HepG2 (cell line): ENCODE measurements at regions not wholly inside any gene's neighbourhood (a gene's known extent, or its start where the extent isn't known, plus 50 kb on each side); places are given as distances from the start of the nearest gene placed in this dataset.

ENCODE experiments used
- AHR ChIP-seq: IDR thresholded peaks from 2 replicates; pipeline ENCODE4 v1.6.1; 2018; ENCODE audit warnings: missing genetic modification reagents, missing compliant biosample characterization
- BHLHE40 ChIP-seq: IDR thresholded peaks from 2 replicates; pipeline ENCODE4 v1.6.1; 2011; ENCODE audit warnings: low read length, improper control_type of control experiment
- CHCHD3 ChIP-seq: sonication (generic); formaldehyde crosslinking; IDR thresholded peaks from 2 replicates; pipeline ENCODE4 v1.8.0; 2022; ENCODE audit warnings: mild to moderate bottlenecking, missing genetic modification reagents, moderate library complexity
- GPN1 ChIP-seq: sonication (generic); formaldehyde crosslinking; IDR thresholded peaks from 2 replicates; pipeline ENCODE4 v1.5.1; 2020; ENCODE audit warnings: missing genetic modification reagents, borderline replicate concordance
- HNF4A ChIP-seq: sonication (generic); formaldehyde crosslinking; IDR thresholded peaks from 2 replicates; pipeline ENCODE4 v1.4.0; 2020; ENCODE audit warnings: missing genetic modification reagents
- HOXA9 ChIP-seq: sonication (generic); formaldehyde crosslinking; IDR thresholded peaks from 2 replicates; pipeline ENCODE4 v1.8.1; 2022; ENCODE audit warnings: missing genetic modification reagents, mild to moderate bottlenecking, moderate library complexity, borderline replicate concordance
- MAFG ChIP-seq: sonication (generic); formaldehyde crosslinking; IDR thresholded peaks from 2 replicates; pipeline ENCODE4 v1.5.1; 2020; ENCODE audit warnings: mild to moderate bottlenecking, missing genetic modification reagents
- POLR2AphosphoS2 ChIP-seq: IDR thresholded peaks from 2 replicates; pipeline ENCODE4 v1.6.1; 2011; ENCODE audit warnings: low read depth, low read length, improper control_type of control experiment
- PPARG ChIP-seq: conservative IDR thresholded peaks from 2 replicates; pipeline ENCODE4 v1.6.1; 2016; ENCODE audit warnings: missing biosample characterization, missing genetic modification reagents
- RARA ChIP-seq: IDR thresholded peaks from 2 replicates; pipeline ENCODE4 v1.6.1; 2016; ENCODE audit warnings: missing genetic modification reagents, missing compliant biosample characterization
- SIN3A ChIP-seq: IDR thresholded peaks from 2 replicates; pipeline ENCODE4 v1.6.1; 2011; ENCODE audit warnings: low read depth, mild to moderate bottlenecking, control low read depth, low read length, borderline replicate concordance
- SOX13 ChIP-seq, 3 experiments: fragments of 450-650 bp in 1 of 3; sonication (generic) in 1 of 3; formaldehyde crosslinking in 1 of 3; IDR thresholded peaks in 2 of 3; conservative IDR thresholded peaks in 1 of 3; 2 replicates each; pipeline versions ENCODE4 v1.5.0 to v1.6.1; 2016 to 2020; ENCODE audit warnings: antibody characterized with exemption in 1 of 3, mild to moderate bottlenecking in 1 of 3, missing compliant biosample characterization in 1 of 3, missing genetic modification reagents in 1 of 3, moderate library complexity in 1 of 3
- SOX6 ChIP-seq, 2 experiments: fragments of 450-650 bp in 1 of 2; sonication (generic) in 1 of 2; formaldehyde crosslinking in 1 of 2; IDR thresholded peaks; 2 replicates each; pipeline versions ENCODE4 v1.4.0 to v1.6.1; 2017 to 2020; ENCODE audit warnings: antibody characterized with exemption in 1 of 2, mild to moderate bottlenecking in 1 of 2, missing genetic modification reagents in 1 of 2
- TBP ChIP-seq: sonication (generic); formaldehyde crosslinking; IDR thresholded peaks from 2 replicates; pipeline ENCODE4 v1.5.0; 2020; ENCODE audit warnings: missing genetic modification reagents
- ZMYM3 ChIP-seq: sonication (generic); formaldehyde crosslinking; IDR thresholded peaks from 2 replicates; pipeline ENCODE4 v1.5.1; 2020; ENCODE audit warnings: mild to moderate bottlenecking, missing genetic modification reagents
- ZNF572 ChIP-seq: sonication (generic); formaldehyde crosslinking; IDR thresholded peaks from 2 replicates; pipeline ENCODE4 v1.5.1; 2020; ENCODE audit warnings: mild to moderate bottlenecking, missing genetic modification reagents
- TF ChIP-seq, protein P1 (sequence below): sonication (generic); formaldehyde crosslinking; IDR thresholded peaks from 2 replicates; pipeline ENCODE4 v1.4.0; 2020; ENCODE audit warnings: missing genetic modification reagents
- TF ChIP-seq, protein P2 (sequence below): sonication (generic); formaldehyde crosslinking; conservative IDR thresholded peaks from 2 replicates; pipeline ENCODE4 v1.4.0; 2020; ENCODE audit warnings: missing genetic modification reagents
- TF ChIP-seq, protein P3 (sequence below): sonication (generic); formaldehyde crosslinking; IDR thresholded peaks from 2 replicates; pipeline ENCODE4 v1.4.0; 2020; ENCODE audit warnings: low read depth, mild to moderate bottlenecking, missing genetic modification reagents
- TF ChIP-seq, protein P4 (sequence below): IDR thresholded peaks from 2 replicates; pipeline ENCODE4 v1.6.1; 2016; ENCODE audit warnings: low read depth, control low read depth

DNA sequence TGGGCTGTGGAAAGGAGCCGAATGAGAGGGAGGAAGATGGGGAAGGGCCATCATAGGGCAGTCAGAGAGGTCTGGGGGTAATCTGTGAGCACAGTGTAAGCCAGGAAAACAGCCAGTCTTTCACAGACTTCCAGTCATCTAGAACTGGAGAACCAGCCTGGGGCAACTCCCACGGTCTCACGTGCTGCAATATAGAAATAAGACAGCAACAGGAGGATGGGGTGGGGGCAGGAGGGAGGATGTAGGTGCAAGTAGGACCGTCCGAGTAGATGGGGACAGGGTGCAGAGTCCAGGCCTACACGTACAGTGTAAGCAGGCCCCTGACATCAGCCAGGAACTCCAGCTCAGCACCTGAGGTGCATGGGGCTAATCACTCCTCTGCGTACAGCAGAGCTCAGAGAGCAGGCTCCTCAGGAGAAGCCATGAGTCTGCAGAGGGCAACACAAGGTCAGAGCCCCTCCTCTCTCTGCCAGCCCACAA lies 58.2 kb upstream of the TNFAIP3 start (continued):
- TF ChIP-seq, protein P1, sequence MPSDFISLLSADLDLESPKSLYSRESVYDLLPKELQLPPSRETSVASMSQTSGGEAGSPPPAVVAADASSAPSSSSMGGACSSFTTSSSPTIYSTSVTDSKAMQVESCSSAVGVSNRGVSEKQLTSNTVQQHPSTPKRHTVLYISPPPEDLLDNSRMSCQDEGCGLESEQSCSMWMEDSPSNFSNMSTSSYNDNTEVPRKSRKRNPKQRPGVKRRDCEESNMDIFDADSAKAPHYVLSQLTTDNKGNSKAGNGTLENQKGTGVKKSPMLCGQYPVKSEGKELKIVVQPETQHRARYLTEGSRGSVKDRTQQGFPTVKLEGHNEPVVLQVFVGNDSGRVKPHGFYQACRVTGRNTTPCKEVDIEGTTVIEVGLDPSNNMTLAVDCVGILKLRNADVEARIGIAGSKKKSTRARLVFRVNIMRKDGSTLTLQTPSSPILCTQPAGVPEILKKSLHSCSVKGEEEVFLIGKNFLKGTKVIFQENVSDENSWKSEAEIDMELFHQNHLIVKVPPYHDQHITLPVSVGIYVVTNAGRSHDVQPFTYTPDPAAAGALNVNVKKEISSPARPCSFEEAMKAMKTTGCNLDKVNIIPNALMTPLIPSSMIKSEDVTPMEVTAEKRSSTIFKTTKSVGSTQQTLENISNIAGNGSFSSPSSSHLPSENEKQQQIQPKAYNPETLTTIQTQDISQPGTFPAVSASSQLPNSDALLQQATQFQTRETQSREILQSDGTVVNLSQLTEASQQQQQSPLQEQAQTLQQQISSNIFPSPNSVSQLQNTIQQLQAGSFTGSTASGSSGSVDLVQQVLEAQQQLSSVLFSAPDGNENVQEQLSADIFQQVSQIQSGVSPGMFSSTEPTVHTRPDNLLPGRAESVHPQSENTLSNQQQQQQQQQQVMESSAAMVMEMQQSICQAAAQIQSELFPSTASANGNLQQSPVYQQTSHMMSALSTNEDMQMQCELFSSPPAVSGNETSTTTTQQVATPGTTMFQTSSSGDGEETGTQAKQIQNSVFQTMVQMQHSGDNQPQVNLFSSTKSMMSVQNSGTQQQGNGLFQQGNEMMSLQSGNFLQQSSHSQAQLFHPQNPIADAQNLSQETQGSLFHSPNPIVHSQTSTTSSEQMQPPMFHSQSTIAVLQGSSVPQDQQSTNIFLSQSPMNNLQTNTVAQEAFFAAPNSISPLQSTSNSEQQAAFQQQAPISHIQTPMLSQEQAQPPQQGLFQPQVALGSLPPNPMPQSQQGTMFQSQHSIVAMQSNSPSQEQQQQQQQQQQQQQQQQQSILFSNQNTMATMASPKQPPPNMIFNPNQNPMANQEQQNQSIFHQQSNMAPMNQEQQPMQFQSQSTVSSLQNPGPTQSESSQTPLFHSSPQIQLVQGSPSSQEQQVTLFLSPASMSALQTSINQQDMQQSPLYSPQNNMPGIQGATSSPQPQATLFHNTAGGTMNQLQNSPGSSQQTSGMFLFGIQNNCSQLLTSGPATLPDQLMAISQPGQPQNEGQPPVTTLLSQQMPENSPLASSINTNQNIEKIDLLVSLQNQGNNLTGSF (CRISPR knock-in tag) = no peak
- TF ChIP-seq SOX6 (IDR thresholded peaks at IDR 0.05) = no peak
- peak; percentile 73 for TF ChIP-seq SOX6 (CRISPR knock-in tag; IDR thresholded peaks at IDR 0.05)
- TF ChIP-seq SOX13 (IDR thresholded peaks at IDR 0.05) = no peak
- peak in 1 of 2 experiments; percentile 53; a peak in 1 of 4 replicates for TF ChIP-seq SOX13 (CRISPR knock-in tag; conservative IDR thresholded peaks at IDR 0.05 in 1 of 2, IDR thresholded peaks at IDR 0.05 in 1 of 2)
- TF ChIP-seq, protein P2, sequence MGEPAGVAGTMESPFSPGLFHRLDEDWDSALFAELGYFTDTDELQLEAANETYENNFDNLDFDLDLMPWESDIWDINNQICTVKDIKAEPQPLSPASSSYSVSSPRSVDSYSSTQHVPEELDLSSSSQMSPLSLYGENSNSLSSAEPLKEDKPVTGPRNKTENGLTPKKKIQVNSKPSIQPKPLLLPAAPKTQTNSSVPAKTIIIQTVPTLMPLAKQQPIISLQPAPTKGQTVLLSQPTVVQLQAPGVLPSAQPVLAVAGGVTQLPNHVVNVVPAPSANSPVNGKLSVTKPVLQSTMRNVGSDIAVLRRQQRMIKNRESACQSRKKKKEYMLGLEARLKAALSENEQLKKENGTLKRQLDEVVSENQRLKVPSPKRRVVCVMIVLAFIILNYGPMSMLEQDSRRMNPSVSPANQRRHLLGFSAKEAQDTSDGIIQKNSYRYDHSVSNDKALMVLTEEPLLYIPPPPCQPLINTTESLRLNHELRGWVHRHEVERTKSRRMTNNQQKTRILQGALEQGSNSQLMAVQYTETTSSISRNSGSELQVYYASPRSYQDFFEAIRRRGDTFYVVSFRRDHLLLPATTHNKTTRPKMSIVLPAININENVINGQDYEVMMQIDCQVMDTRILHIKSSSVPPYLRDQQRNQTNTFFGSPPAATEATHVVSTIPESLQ = no peak
- no peak for TF ChIP-seq HOXA9 (CRISPR knock-in tag)
- peak; percentile 93 for TF ChIP-seq HNF4A (CRISPR knock-in tag)
- no peak for TF ChIP-seq AHR (CRISPR knock-in tag)
- TF ChIP-seq SIN3A = no peak
- no peak for TF ChIP-seq CHCHD3
- TF ChIP-seq ZMYM3 (CRISPR knock-in tag) = peak; percentile 91
- peak; percentile 57; the same call in 1 of the 2 replicates for TF ChIP-seq BHLHE40
- 0 out of 2 replicates have a peak, but pooled peaks have one; percentile 22 for TF ChIP-seq PPARG (CRISPR knock-in tag)
- no peak for TF ChIP-seq MAFG (CRISPR knock-in tag)
- TF ChIP-seq POLR2AphosphoS2 = no peak
- TF ChIP-seq, protein P3, sequence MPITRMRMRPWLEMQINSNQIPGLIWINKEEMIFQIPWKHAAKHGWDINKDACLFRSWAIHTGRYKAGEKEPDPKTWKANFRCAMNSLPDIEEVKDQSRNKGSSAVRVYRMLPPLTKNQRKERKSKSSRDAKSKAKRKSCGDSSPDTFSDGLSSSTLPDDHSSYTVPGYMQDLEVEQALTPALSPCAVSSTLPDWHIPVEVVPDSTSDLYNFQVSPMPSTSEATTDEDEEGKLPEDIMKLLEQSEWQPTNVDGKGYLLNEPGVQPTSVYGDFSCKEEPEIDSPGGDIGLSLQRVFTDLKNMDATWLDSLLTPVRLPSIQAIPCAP (CRISPR knock-in tag) = no peak
- TF ChIP-seq ZNF572 (CRISPR knock-in tag) = no peak
- TF ChIP-seq TBP = no peak
- peak; percentile 76 for TF ChIP-seq RARA
- TF ChIP-seq GPN1 (CRISPR knock-in tag) = no peak
- TF ChIP-seq, protein P4, sequence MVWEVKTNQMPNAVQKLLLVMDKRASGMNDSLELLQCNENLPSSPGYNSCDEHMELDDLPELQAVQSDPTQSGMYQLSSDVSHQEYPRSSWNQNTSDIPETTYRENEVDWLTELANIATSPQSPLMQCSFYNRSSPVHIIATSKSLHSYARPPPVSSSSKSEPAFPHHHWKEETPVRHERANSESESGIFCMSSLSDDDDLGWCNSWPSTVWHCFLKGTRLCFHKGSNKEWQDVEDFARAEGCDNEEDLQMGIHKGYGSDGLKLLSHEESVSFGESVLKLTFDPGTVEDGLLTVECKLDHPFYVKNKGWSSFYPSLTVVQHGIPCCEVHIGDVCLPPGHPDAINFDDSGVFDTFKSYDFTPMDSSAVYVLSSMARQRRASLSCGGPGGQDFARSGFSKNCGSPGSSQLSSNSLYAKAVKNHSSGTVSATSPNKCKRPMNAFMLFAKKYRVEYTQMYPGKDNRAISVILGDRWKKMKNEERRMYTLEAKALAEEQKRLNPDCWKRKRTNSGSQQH (CRISPR knock-in tag) = peak; percentile 42; the same call in 1 of the 2 replicates
